Vagina (tissue), 2 donors: ENCODE measurements at regions not wholly inside any gene's neighbourhood (a gene's known extent, or its start where the extent isn't known, plus 50 kb on each side); places are given as distances from the start of the nearest gene placed in this dataset.

ENCODE experiments used
- POLR2AphosphoS5 ChIP-seq, 2 donors: sonication (generic); formaldehyde crosslinking; IDR thresholded peaks; one replicate each; pipeline ENCODE4 v1.9.0; 2017; ENCODE audit warnings: antibody characterized with exemption in 2 of 2, mild to moderate bottlenecking in 2 of 2, low read depth in 1 of 2; ENCODE audit not compliant: insufficient read depth in 1 of 2
- TF ChIP-seq, protein P1 (sequence below), 3 experiments: fragments of 450-650 bp in 2 of 3; fragments of 200-600 bp in 1 of 3; sonication (generic) in 1 of 3; IDR thresholded peaks; one replicate each; pipeline ENCODE4 v1.5.1; 2017 to 2019; ENCODE audit warnings: antibody characterized with exemption in 3 of 3, mild to moderate bottlenecking in 2 of 3, moderate library complexity in 2 of 3

DNA sequence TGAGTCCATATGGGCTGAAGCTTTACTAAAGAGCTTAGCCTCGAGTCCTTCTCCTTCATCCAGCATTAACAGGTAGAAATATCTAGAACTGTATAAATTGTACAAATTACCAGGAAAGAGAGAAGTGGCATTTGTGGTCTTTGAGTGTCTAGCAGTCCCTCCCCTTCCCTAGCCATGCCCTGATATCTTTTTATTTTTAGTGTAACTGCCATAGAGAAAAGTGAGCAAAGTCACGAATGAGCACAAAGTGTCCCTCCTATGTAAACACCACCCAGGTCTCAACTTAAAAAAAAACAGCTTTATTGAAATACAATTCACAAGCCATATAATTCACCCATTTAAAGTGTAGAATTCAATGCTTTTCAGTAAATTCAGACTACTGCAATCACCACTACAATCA lies 339.0 kb upstream of the ZMIZ1 start:
- TF ChIP-seq, protein P1, sequence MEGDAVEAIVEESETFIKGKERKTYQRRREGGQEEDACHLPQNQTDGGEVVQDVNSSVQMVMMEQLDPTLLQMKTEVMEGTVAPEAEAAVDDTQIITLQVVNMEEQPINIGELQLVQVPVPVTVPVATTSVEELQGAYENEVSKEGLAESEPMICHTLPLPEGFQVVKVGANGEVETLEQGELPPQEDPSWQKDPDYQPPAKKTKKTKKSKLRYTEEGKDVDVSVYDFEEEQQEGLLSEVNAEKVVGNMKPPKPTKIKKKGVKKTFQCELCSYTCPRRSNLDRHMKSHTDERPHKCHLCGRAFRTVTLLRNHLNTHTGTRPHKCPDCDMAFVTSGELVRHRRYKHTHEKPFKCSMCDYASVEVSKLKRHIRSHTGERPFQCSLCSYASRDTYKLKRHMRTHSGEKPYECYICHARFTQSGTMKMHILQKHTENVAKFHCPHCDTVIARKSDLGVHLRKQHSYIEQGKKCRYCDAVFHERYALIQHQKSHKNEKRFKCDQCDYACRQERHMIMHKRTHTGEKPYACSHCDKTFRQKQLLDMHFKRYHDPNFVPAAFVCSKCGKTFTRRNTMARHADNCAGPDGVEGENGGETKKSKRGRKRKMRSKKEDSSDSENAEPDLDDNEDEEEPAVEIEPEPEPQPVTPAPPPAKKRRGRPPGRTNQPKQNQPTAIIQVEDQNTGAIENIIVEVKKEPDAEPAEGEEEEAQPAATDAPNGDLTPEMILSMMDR (IDR thresholded peaks at IDR 0.05) = no peak
- TF ChIP-seq POLR2AphosphoS5 (IDR thresholded peaks at IDR 0.05; ENCODE audit: insufficient read depth in 1 of 2, low read depth in 1 of 2) = no peak
